Nephron progenitor cell (in vitro differentiated cells): ENCODE measurements at regions not wholly inside any gene's neighbourhood (a gene's known extent, or its start where the extent isn't known, plus 50 kb on each side); places are given as distances from the start of the nearest gene placed in this dataset.

Source experiments
- DNase-seq: peaks from one replicate; pipeline ENCODE4 v3.0.0; 2021
- H3K27ac Mint-ChIP-seq: 2 replicates; pipeline ENCODE4 v1.8.0; 2021; ENCODE audit warnings: mild to moderate bottlenecking, moderate library complexity, mixed read lengths
- H3K27me3 Mint-ChIP-seq: 2 replicates; pipeline ENCODE4 v1.8.0; 2021; ENCODE audit warnings: mild to moderate bottlenecking, low read depth, mixed read lengths; ENCODE audit not compliant: poor library complexity
- H3K36me3 Mint-ChIP-seq: 2 replicates; pipeline ENCODE4 v1.8.0; 2021; ENCODE audit warnings: low read depth, mixed read lengths
- H3K4me1 Mint-ChIP-seq: 2 replicates; pipeline ENCODE4 v1.8.0; 2021; ENCODE audit warnings: mixed read lengths
- H3K4me3 Mint-ChIP-seq: 2 replicates; pipeline ENCODE4 v1.8.0; 2021; ENCODE audit warnings: mild to moderate bottlenecking, moderate library complexity, mixed read lengths
- H3K9me3 Mint-ChIP-seq: 2 replicates; pipeline ENCODE4 v1.8.0; 2021; ENCODE audit warnings: mild to moderate bottlenecking, moderate library complexity, mixed read lengths
- TF ChIP-seq, protein P1 (sequence below): fragments of 200-600 bp; sonication (generic); IDR thresholded peaks from 2 replicates; pipeline ENCODE4 v1.5.0; 2021; ENCODE audit warnings: antibody characterized with exemption

- no peaks in the 10 kb centered on the region for H3K36me3 Mint-ChIP-seq
- H3K27ac Mint-ChIP-seq, result no peak overlapping the region
- H3K4me3 Mint-ChIP-seq, result no peak overlapping the region
- H3K4me1 Mint-ChIP-seq, result peaks cover 21% of the 10 kb centered on the region
- peaks cover 24% of the 10 kb centered on the region for H3K27me3 Mint-ChIP-seq
- no peaks in the 10 kb centered on the region for H3K9me3 Mint-ChIP-seq
- DNase-seq, result no peak
- TF ChIP-seq, protein P1, sequence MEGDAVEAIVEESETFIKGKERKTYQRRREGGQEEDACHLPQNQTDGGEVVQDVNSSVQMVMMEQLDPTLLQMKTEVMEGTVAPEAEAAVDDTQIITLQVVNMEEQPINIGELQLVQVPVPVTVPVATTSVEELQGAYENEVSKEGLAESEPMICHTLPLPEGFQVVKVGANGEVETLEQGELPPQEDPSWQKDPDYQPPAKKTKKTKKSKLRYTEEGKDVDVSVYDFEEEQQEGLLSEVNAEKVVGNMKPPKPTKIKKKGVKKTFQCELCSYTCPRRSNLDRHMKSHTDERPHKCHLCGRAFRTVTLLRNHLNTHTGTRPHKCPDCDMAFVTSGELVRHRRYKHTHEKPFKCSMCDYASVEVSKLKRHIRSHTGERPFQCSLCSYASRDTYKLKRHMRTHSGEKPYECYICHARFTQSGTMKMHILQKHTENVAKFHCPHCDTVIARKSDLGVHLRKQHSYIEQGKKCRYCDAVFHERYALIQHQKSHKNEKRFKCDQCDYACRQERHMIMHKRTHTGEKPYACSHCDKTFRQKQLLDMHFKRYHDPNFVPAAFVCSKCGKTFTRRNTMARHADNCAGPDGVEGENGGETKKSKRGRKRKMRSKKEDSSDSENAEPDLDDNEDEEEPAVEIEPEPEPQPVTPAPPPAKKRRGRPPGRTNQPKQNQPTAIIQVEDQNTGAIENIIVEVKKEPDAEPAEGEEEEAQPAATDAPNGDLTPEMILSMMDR, result no peak
These were observed 214.2 kb downstream of the BCL11A start for GRCh38 chr2:60339286-60339685.

GRCh38 chr2:60337142-60337497 lies 216.3 kb downstream of the BCL11A start:
- Mint-ChIP-seq H3K4me3 (no peak overlapping the region), H3K4me1 (peaks cover 21% of the 10 kb centered on the region), H3K27me3 (peaks cover 31% of the 10 kb centered on the region), H3K9me3 (no peaks in the 10 kb centered on the region), H3K27ac (no peak overlapping the region), H3K36me3 (no peaks in the 10 kb centered on the region)
- no peak for DNase-seq
- TF ChIP-seq, protein P1, result no peak

DNA sequence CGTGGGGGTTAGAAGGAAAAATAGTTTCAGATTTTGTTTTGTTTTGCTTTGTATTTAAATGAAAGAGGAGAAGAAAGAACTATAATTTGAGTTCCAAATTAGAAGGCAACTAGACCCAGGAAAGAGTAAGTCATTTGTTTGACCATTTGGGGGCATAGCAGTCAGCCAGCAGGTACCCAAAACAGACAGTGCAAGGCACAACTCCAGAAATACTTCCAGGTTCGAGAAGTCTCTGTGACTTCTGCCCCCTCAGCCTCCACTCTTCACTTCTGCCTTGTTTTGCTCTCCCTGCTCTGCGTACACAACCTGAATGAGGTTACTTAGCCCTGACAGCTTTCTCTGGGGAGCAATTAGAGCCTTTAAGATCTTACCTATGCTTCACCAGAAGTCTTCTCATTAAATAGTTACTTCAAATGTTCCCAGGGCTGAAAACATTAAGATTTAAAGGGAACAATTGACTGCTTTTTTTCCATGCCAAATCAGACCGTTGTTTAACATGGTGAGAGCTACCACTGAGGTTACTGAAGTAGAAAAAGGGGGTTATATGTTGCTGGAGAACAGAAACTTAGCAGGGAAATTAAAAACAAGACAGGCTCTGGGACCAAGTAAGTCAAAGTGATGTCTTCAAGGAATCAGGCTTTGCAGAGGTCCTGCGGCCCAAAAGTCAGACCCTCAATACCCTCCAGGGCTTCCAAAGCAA lies 216.9 kb downstream of the BCL11A start:
- H3K4me1 Mint-ChIP-seq, result peaks cover 21% of the 10 kb centered on the region
- TF ChIP-seq, protein P1, result no peak
- no peak for DNase-seq
- H3K4me3 Mint-ChIP-seq, result no peak overlapping the region
- H3K9me3 Mint-ChIP-seq, result no peaks in the 10 kb centered on the region
- H3K27me3 Mint-ChIP-seq, result peaks cover 28% of the 10 kb centered on the region
- H3K36me3 Mint-ChIP-seq, result no peaks in the 10 kb centered on the region
- H3K27ac Mint-ChIP-seq, result no peak overlapping the region

GRCh38 chr2:60335533-60336237 lies 217.8 kb downstream of the BCL11A start:
- DNase-seq, result no peak
- H3K27ac Mint-ChIP-seq, result no peak overlapping the region
- H3K36me3 Mint-ChIP-seq, result no peaks in the 10 kb centered on the region
- H3K4me3 Mint-ChIP-seq, result no peak overlapping the region
- peaks cover 24% of the 10 kb centered on the region for H3K27me3 Mint-ChIP-seq
- TF ChIP-seq, protein P1, result no peak
- H3K4me1 Mint-ChIP-seq, result peaks cover 21% of the 10 kb centered on the region
- H3K9me3 Mint-ChIP-seq, result no peaks in the 10 kb centered on the region

DNA sequence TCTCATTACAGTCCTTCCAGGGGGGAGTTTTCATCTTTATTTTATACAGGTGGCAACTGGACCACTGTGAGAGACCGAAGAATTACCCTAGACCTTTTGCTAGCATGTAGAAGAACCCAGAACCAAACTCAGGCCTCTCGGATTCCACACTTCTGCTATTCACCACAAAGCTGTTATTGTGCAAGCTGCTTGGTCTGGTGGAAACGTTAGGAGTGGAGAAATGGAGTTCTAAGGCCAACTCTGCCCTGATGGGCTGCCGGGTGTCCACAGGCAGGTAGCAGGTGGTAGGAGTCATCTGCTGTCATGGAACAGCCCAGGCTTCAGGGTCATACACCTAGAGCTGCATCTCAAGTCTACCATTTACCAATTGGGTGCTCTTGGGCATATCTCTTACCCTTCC lies 218.8 kb downstream of the BCL11A start:
- Mint-ChIP-seq H3K36me3 (no peaks in the 10 kb centered on the region), H3K9me3 (no peaks in the 10 kb centered on the region), H3K4me3 (no peak overlapping the region), H3K27ac (no peak overlapping the region), H3K4me1 (peaks cover 21% of the 10 kb centered on the region), H3K27me3 (peaks cover 23% of the 10 kb centered on the region)
- no peak for DNase-seq
- TF ChIP-seq, protein P1, result no peak

GRCh38 chr2:60333264-60333663 lies 220.2 kb downstream of the BCL11A start:
- Mint-ChIP-seq H3K27me3 (peaks cover 18% of the 10 kb centered on the region), H3K27ac (no peak overlapping the region), H3K4me1 (peaks cover 16% of the 10 kb centered on the region), H3K36me3 (no peaks in the 10 kb centered on the region), H3K9me3 (no peaks in the 10 kb centered on the region), H3K4me3 (no peak overlapping the region)
- TF ChIP-seq, protein P1, result no peak
- no peak for DNase-seq
